ENCODE measurements at regions not wholly inside any gene's neighbourhood (a gene's known extent, or its start where the extent isn't known, plus 50 kb on each side); places are given as distances from the start of the nearest gene placed in this dataset.

- no peak overlapping the region for H3K4me3 ChIP-seq (ENCODE audit: low read length)
- no peak for TF ChIP-seq CTCF (conservative IDR thresholded peaks at IDR 0.05; ENCODE audit: low read depth, low read length)
- DNase-seq (ENCODE audit: low read depth), result no peak
Measured at GRCh38 chr18:1954583-1955312, 616.6 kb downstream of the METTL4 start.

GRCh38 chr18:1958798-1959197 lies 612.5 kb downstream of the METTL4 start:
- no peak overlapping the region for H3K4me3 ChIP-seq (ENCODE audit: low read length)

GRCh38 chr18:1965016-1965415 lies 606.3 kb downstream of the METTL4 start:
- TF ChIP-seq CTCF (conservative IDR thresholded peaks at IDR 0.05; ENCODE audit: low read depth, low read length), result no peak
- DNase-seq (ENCODE audit: low read depth), result no peak
- H3K4me3 ChIP-seq (ENCODE audit: low read length), result no peak overlapping the region

More at GRCh38 chr18:1958798-1959197, 612.5 kb downstream of the METTL4 start:
- DNase-seq (ENCODE audit: low read depth), result no peak
- TF ChIP-seq CTCF (conservative IDR thresholded peaks at IDR 0.05; ENCODE audit: low read depth, low read length), result no peak

GRCh38 chr18:1965541-1965940 lies 605.8 kb downstream of the METTL4 start:
- TF ChIP-seq CTCF (conservative IDR thresholded peaks at IDR 0.05; ENCODE audit: low read depth, low read length), result no peak
- H3K4me3 ChIP-seq (ENCODE audit: low read length), result no peak overlapping the region
- no peak for DNase-seq (ENCODE audit: low read depth)

GRCh38 chr18:1968801-1969498 lies 602.4 kb downstream of the METTL4 start:
- DNase-seq (ENCODE audit: low read depth), result no peak
- no peak for TF ChIP-seq CTCF (conservative IDR thresholded peaks at IDR 0.05; ENCODE audit: low read depth, low read length)
- H3K4me3 ChIP-seq (ENCODE audit: low read length), result no peak overlapping the region

GRCh38 chr18:1976484-1976883 lies 594.8 kb downstream of the METTL4 start:
- no peak for TF ChIP-seq CTCF (conservative IDR thresholded peaks at IDR 0.05; ENCODE audit: low read depth, low read length)
- DNase-seq (ENCODE audit: low read depth), result no peak
- H3K4me3 ChIP-seq (ENCODE audit: low read length), result no peak overlapping the region

GRCh38 chr18:1982056-1982455 lies 589.2 kb downstream of the METTL4 start:
- no peak overlapping the region for H3K4me3 ChIP-seq (ENCODE audit: low read length)
- no peak for TF ChIP-seq CTCF (conservative IDR thresholded peaks at IDR 0.05; ENCODE audit: low read depth, low read length)
- DNase-seq (ENCODE audit: low read depth), result no peak

Data from retinal pigment epithelial cell (primary cell).